SK-N-SH (cell line): ENCODE measurements at regions not wholly inside any gene's neighbourhood (a gene's known extent, or its start where the extent isn't known, plus 50 kb on each side); places are given as distances from the start of the nearest gene placed in this dataset.

Source experiments
- CTCF ChIA-PET: fragments of 300-600, 350-600 bp; formaldehyde crosslinking; extraction: SDS; loops from one replicate; lab custom pipeline; 2021; lab: Yijun Ruan, JAX
- POLR2A ChIA-PET: fragments of 350-600 bp; sonication (Branson Sonifier 250); formaldehyde crosslinking; extraction: SDS; loops from one replicate; lab custom pipeline; 2020; ENCODE audit warnings: antibody characterized with exemption, inconsistent platforms; lab: Yijun Ruan, JAX
- DNase-seq: peaks from one replicate; pipeline ENCODE4 v3.0.0; 2012
- H2AFZ ChIP-seq: fragments of 200-600 bp; sonication (generic); 2 replicates; pipeline ENCODE4 v1.8.1; 2016; ENCODE audit warnings: antibody characterized with exemption, mild to moderate bottlenecking, low read depth
- H3F3A ChIP-seq: fragments of 200-600 bp; sonication (generic); replicated peaks from 2 replicates; pipeline ENCODE3; 2016; ENCODE audit warnings: antibody characterized with exemption, mild to moderate bottlenecking; ENCODE audit not compliant: insufficient read depth
- H3K27ac ChIP-seq, 2 experiments: fragments of 200-500 bp in 1 of 2; fragments of 200-600 bp in 1 of 2; sonication (Bioruptor generic) in 1 of 2; sonication (generic), shearing (Covaris generic) in 1 of 2; 2 replicates each; pipeline versions ENCODE4 v1.5.1 to v1.6.1; 2014 to 2016; ENCODE audit warnings: low read depth in 2 of 2, inconsistent platforms in 1 of 2, low read length in 1 of 2, mild to moderate bottlenecking in 1 of 2, mixed read lengths in 1 of 2
- H3K27me3 ChIP-seq: fragments of 200-600 bp; sonication (generic), shearing (Covaris generic); 2 replicates; pipeline ENCODE4 v1.6.1; 2016; ENCODE audit warnings: mixed run types; ENCODE audit not compliant: insufficient read depth
- H3K36me3 ChIP-seq, 2 experiments: fragments of 200-500 bp in 1 of 2; fragments of 200-600 bp in 1 of 2; sonication (Bioruptor generic) in 1 of 2; sonication (generic) in 1 of 2; replicated peaks in 1 of 2; 2 replicates each; pipeline versions ENCODE3 to v1.5.1; 2014 to 2016; ENCODE audit warnings: low read length in 1 of 2, mild to moderate bottlenecking in 1 of 2; ENCODE audit not compliant: insufficient read depth in 2 of 2, control insufficient read depth in 1 of 2
- H3K4me1 ChIP-seq, 2 experiments: fragments of 200-500 bp in 1 of 2; fragments of 200-600 bp in 1 of 2; sonication (Bioruptor generic) in 1 of 2; sonication (generic), shearing (Covaris generic) in 1 of 2; 2 replicates each; pipeline versions ENCODE4 v1.5.1 to v1.6.1; 2014 to 2016; ENCODE audit warnings: low read depth in 1 of 2, low read length in 1 of 2, mixed run types in 1 of 2; ENCODE audit not compliant: insufficient read depth in 2 of 2, control insufficient read depth in 1 of 2
- H3K4me2 ChIP-seq: fragments of 200-600 bp; sonication (generic), shearing (Covaris generic); 2 replicates; pipeline ENCODE4 v1.6.1; 2017; ENCODE audit warnings: mixed run types
- H3K4me3 ChIP-seq, 2 experiments: fragments of 200-500 bp in 1 of 2; fragments of 200-600 bp in 1 of 2; sonication (Bioruptor generic) in 1 of 2; sonication (generic), shearing (Covaris generic) in 1 of 2; 2 replicates each; pipeline versions ENCODE4 v1.5.1 to v1.8.1; 2014 to 2016; ENCODE audit warnings: low read depth in 2 of 2, inconsistent platforms in 1 of 2, low read length in 1 of 2, mild to moderate bottlenecking in 1 of 2, mixed read lengths in 1 of 2, moderate library complexity in 1 of 2
- H3K79me2 ChIP-seq: fragments of 200-600 bp; sonication (generic); 2 replicates; pipeline ENCODE4 v1.8.1; 2017; ENCODE audit warnings: mild to moderate bottlenecking; ENCODE audit not compliant: insufficient read depth
- H3K9ac ChIP-seq: fragments of 200-600 bp; sonication (generic); 2 replicates; pipeline ENCODE4 v1.6.1; 2017; ENCODE audit warnings: mixed run types
- H3K9me2 ChIP-seq: fragments of 200-600 bp; sonication (generic); 2 replicates; pipeline ENCODE4 v1.6.1; 2017; ENCODE audit warnings: mixed run types
- H3K9me3 ChIP-seq: fragments of 200-600 bp; sonication (generic); 2 replicates; pipeline ENCODE4 v1.6.1; 2017; ENCODE audit warnings: mixed run types, mild to moderate bottlenecking, moderate library complexity
- H4K20me1 ChIP-seq: fragments of 200-600 bp; sonication (generic); 2 replicates; pipeline ENCODE4 v1.6.1; 2017; ENCODE audit warnings: mild to moderate bottlenecking, mixed run types; ENCODE audit not compliant: insufficient read depth
- EP300 ChIP-seq, 2 experiments: IDR thresholded peaks; 2 replicates each; pipeline versions ENCODE4 v1.4.0 to v1.6.1; 2012; ENCODE audit warnings: borderline replicate concordance in 1 of 2, low read depth in 1 of 2, low read length in 1 of 2
- FOSL2 ChIP-seq: IDR thresholded peaks from 2 replicates; pipeline ENCODE4 v1.4.0; 2012; ENCODE audit warnings: low read depth, mild to moderate bottlenecking, moderate library complexity, borderline replicate concordance
- FOXJ3 ChIP-seq: sonication (generic); formaldehyde crosslinking; IDR thresholded peaks from 2 replicates; pipeline ENCODE4 v1.5.1; 2020; ENCODE audit warnings: mild to moderate bottlenecking, missing genetic modification reagents
- GABPA ChIP-seq: IDR thresholded peaks from 2 replicates; pipeline ENCODE4 v1.4.0; 2012; ENCODE audit warnings: low read depth, mild to moderate bottlenecking
- GATA2 ChIP-seq: sonication (generic); formaldehyde crosslinking; IDR thresholded peaks from 2 replicates; pipeline ENCODE4 v1.5.0; 2020; ENCODE audit warnings: mild to moderate bottlenecking, missing genetic modification reagents
- NRF1 ChIP-seq: IDR thresholded peaks from 2 replicates; pipeline ENCODE4 v1.6.1; 2012; ENCODE audit warnings: low read depth, mild to moderate bottlenecking, low read length
- POLR2AphosphoS5 ChIP-seq: IDR thresholded peaks from 2 replicates; pipeline ENCODE4 v1.6.1; 2012; ENCODE audit warnings: low read depth, low read length
- RCOR1 ChIP-seq: fragments of 150-350 bp; IDR thresholded peaks from 2 replicates; pipeline ENCODE4 v1.6.1; 2017; ENCODE audit warnings: antibody characterized with exemption, low read length
- SIN3A ChIP-seq: IDR thresholded peaks from 2 replicates; pipeline ENCODE4 v1.6.1; 2012; ENCODE audit warnings: low read depth, mild to moderate bottlenecking, low read length, moderate library complexity, borderline replicate concordance
- TEAD4 ChIP-seq: IDR thresholded peaks from 2 replicates; pipeline ENCODE4 v1.4.0; 2012; ENCODE audit warnings: mild to moderate bottlenecking, borderline replicate concordance; ENCODE audit not compliant: insufficient read depth
- YY1 ChIP-seq: IDR thresholded peaks from 2 replicates; pipeline ENCODE4 v1.4.0; 2012; ENCODE audit warnings: low read depth, mild to moderate bottlenecking
- WGBS: methylation state at CpG from one replicate; pipeline ENCODE4 v1.1.6; 2017; ENCODE audit warnings: low lambda C conversion rate; 5-methylcytosine and 5-hydroxymethylcytosine counted together
- TF ChIP-seq, protein P1 (sequence below): IDR thresholded peaks from 2 replicates; pipeline ENCODE4 v1.4.0; 2012; ENCODE audit warnings: low read depth, borderline replicate concordance
- TF ChIP-seq, protein P2 (sequence below): fragments of 150-350 bp; IDR thresholded peaks from 2 replicates; pipeline ENCODE4 v1.6.1; 2017; ENCODE audit warnings: antibody characterized with exemption, low read length, low read depth, borderline replicate concordance
- TF ChIP-seq, protein P3 (sequence below): fragments of 150-350 bp; IDR thresholded peaks from 2 replicates; pipeline ENCODE4 v1.6.1; 2016; ENCODE audit warnings: mild to moderate bottlenecking, low read depth, low read length
- TF ChIP-seq, protein P4 (sequence below): IDR thresholded peaks from 2 replicates; pipeline ENCODE4 v1.4.0; 2012; ENCODE audit warnings: low read depth

DNA sequence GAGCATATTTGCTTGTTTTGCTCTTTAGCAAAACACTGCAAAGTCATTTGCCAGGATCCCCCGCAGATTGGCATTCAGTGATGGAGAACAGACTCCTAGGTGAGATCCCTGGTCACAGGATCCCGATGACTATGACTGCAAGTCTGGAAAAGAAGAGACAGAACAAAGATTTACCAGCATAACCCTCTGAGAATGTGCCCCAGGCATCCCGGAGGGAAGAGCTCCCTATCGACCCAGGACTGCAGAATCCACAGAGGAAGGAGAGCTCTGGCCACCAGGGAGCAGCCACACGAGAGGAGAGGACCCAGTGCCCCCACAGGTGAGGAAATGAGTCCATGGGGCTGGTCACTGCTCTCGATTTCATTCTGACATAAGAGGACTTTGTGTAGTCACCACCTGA lies 105.2 kb downstream of the ZNF280B start:
- Histone ChIP-seq H3K4me1 (no peaks in the 10 kb centered on the region), H3K27me3 (peaks cover 4% of the 10 kb centered on the region; the same call in 1 of the 2 replicates), H3K79me2 (no peaks in the 10 kb centered on the region), H2AFZ (no peak overlapping the region), H4K20me1 (no peaks in the 10 kb centered on the region), H3K4me2 (no peak overlapping the region), H3K4me3 (no peak overlapping the region), H3K9me2 (no peaks in the 10 kb centered on the region), H3K9me3 (no peaks in the 10 kb centered on the region), H3K27ac (no peak overlapping the region), H3F3A (no peaks in the 10 kb centered on the region), H3K36me3 (no peaks in the 10 kb centered on the region), H3K9ac (no peak overlapping the region)
- POLR2A ChIA-PET = no interaction called here
- no peak for DNase-seq
- TF ChIP-seq GATA2 (CRISPR knock-in tag) (no peak), YY1 (no peak), GABPA (no peak), FOXJ3 (CRISPR knock-in tag) (no peak), EP300 (IDR thresholded peaks at IDR 0.05; ENCODE audit: borderline replicate concordance in 1 of 2, low read depth in 1 of 2, low read length in 1 of 2) (no peak), TEAD4 (no peak), NRF1 (no peak), FOSL2 (no peak), POLR2AphosphoS5 (no peak), RCOR1 (no peak), SIN3A (no peak)
- TF ChIP-seq, protein P1, sequence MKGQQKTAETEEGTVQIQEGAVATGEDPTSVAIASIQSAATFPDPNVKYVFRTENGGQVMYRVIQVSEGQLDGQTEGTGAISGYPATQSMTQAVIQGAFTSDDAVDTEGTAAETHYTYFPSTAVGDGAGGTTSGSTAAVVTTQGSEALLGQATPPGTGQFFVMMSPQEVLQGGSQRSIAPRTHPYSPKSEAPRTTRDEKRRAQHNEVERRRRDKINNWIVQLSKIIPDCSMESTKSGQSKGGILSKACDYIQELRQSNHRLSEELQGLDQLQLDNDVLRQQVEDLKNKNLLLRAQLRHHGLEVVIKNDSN = no peak
- TF ChIP-seq, protein P2, sequence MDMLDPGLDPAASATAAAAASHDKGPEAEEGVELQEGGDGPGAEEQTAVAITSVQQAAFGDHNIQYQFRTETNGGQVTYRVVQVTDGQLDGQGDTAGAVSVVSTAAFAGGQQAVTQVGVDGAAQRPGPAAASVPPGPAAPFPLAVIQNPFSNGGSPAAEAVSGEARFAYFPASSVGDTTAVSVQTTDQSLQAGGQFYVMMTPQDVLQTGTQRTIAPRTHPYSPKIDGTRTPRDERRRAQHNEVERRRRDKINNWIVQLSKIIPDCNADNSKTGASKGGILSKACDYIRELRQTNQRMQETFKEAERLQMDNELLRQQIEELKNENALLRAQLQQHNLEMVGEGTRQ = no peak
- TF ChIP-seq, protein P3, sequence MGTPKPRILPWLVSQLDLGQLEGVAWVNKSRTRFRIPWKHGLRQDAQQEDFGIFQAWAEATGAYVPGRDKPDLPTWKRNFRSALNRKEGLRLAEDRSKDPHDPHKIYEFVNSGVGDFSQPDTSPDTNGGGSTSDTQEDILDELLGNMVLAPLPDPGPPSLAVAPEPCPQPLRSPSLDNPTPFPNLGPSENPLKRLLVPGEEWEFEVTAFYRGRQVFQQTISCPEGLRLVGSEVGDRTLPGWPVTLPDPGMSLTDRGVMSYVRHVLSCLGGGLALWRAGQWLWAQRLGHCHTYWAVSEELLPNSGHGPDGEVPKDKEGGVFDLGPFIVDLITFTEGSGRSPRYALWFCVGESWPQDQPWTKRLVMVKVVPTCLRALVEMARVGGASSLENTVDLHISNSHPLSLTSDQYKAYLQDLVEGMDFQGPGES = no peak
- TF ChIP-seq, protein P4, sequence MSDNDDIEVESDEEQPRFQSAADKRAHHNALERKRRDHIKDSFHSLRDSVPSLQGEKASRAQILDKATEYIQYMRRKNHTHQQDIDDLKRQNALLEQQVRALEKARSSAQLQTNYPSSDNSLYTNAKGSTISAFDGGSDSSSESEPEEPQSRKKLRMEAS = no peak
- 13% methylated on average over 4 of the region's 6 CpGs for WGBS
- CTCF ChIA-PET = interaction anchor here (2.4 kb wide), 1 partner anchor 19 kb away, joined by 21 read pairs; no protein-coding TSS in a partner anchor

DNA sequence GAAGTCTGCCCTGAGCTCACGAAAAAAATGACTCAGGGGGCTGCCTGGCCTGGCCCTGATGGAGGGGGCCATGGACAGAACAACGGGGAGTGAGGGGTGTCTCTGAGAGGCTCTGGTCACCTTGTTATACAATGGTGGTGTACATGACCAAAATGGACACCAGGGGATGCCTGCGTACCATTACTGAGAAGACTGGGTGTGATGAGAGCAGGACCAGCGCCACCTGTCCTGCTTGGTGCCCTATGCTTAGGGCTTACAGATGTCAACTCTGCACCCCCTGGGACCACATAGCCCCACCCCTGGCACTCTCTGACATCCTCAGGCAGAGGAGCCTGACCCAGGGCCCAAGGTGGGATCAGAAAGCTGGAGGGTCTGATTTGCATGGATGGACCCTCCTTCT lies 104.8 kb downstream of the ZNF280B start:
- no peaks in the 10 kb centered on the region for H3K9me2 ChIP-seq
- no peak overlapping the region for H2AFZ ChIP-seq
- CTCF ChIA-PET = interaction anchor here (2.4 kb wide), 1 partner anchor 19 kb away, joined by 21 read pairs; no protein-coding TSS in a partner anchor
- H4K20me1 ChIP-seq = no peaks in the 10 kb centered on the region
- WGBS = 22% methylated on average over 4 of the region's 4 CpGs
- POLR2A ChIA-PET = no interaction called here
- H3K27me3 ChIP-seq = peaks cover 9% of the 10 kb centered on the region; the same call in 1 of the 2 replicates
- H3K36me3 ChIP-seq = no peaks in the 10 kb centered on the region
- no peaks in the 10 kb centered on the region for H3K9me3 ChIP-seq
- no peaks in the 10 kb centered on the region for H3K4me1 ChIP-seq
- H3K4me3 ChIP-seq = no peak overlapping the region
- no peak overlapping the region for H3K4me2 ChIP-seq
- no peaks in the 10 kb centered on the region for H3F3A ChIP-seq
- H3K79me2 ChIP-seq = no peaks in the 10 kb centered on the region
- no peak for DNase-seq
- TF ChIP-seq, protein P2 = no peak
- TF ChIP-seq GATA2 (CRISPR knock-in tag) = no peak
- no peak for TF ChIP-seq POLR2AphosphoS5
- no peak overlapping the region for H3K9ac ChIP-seq
- no peak overlapping the region for H3K27ac ChIP-seq
